ENCODE measurements at regions not wholly inside any gene's neighbourhood (a gene's known extent, or its start where the extent isn't known, plus 50 kb on each side); places are given as distances from the start of the nearest gene placed in this dataset.

DNA sequence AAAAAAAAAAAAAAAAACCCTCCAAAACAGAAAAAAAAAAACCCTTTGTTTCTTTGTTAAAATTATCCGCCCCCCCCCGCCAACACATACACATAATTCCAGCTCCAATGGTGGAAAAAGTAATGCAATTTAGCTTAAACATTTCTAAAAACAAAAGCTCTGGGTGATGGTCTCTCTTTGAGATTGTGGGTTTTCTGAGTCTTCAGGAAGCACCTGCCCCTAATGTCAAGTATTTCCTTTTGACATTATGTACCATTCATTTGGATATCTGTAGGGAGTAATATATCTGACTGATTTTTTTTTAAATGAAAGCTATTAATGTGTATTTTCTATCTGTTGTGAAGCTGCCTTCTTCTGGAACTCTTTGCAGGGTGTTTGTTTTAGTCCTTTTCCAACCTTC is 389.7 kb downstream of the TAF11L14 start:
- DNase-seq (ENCODE audit: extremely low read depth, low read depth): no peak
- no peak overlapping the region for H3K4me3 ChIP-seq (replicated peaks; ENCODE audit: low read depth, low read length)
- TF ChIP-seq, protein P1, sequence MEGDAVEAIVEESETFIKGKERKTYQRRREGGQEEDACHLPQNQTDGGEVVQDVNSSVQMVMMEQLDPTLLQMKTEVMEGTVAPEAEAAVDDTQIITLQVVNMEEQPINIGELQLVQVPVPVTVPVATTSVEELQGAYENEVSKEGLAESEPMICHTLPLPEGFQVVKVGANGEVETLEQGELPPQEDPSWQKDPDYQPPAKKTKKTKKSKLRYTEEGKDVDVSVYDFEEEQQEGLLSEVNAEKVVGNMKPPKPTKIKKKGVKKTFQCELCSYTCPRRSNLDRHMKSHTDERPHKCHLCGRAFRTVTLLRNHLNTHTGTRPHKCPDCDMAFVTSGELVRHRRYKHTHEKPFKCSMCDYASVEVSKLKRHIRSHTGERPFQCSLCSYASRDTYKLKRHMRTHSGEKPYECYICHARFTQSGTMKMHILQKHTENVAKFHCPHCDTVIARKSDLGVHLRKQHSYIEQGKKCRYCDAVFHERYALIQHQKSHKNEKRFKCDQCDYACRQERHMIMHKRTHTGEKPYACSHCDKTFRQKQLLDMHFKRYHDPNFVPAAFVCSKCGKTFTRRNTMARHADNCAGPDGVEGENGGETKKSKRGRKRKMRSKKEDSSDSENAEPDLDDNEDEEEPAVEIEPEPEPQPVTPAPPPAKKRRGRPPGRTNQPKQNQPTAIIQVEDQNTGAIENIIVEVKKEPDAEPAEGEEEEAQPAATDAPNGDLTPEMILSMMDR (IDR thresholded peaks at IDR 0.05; ENCODE audit: low read depth, low read length, missing control alignments): no peak

DNA sequence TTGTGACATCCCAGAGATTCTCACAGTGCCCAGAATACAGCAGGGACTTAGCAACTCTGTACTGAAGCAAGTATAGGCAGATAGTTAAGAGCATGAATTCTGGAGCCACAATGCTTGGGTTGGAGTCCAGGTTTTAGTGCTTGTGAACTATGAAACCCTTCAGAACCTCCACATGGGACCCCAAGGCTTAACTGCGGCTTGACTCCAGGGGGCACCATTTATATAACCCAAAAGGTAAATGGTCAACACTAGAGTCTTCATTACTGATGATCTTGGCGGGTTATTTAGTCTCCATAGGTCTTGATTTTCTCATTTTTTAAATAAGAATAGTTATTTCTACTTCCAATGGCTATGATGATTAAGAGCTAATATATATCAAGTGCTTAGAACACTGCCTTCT is 390.3 kb downstream of the TAF11L14 start:
- TF ChIP-seq, protein P1 (IDR thresholded peaks at IDR 0.05; ENCODE audit: low read depth, low read length, missing control alignments): no peak
- DNase-seq (ENCODE audit: extremely low read depth, low read depth): no peak
- no peak overlapping the region for H3K4me3 ChIP-seq (replicated peaks; ENCODE audit: low read depth, low read length)

DNA sequence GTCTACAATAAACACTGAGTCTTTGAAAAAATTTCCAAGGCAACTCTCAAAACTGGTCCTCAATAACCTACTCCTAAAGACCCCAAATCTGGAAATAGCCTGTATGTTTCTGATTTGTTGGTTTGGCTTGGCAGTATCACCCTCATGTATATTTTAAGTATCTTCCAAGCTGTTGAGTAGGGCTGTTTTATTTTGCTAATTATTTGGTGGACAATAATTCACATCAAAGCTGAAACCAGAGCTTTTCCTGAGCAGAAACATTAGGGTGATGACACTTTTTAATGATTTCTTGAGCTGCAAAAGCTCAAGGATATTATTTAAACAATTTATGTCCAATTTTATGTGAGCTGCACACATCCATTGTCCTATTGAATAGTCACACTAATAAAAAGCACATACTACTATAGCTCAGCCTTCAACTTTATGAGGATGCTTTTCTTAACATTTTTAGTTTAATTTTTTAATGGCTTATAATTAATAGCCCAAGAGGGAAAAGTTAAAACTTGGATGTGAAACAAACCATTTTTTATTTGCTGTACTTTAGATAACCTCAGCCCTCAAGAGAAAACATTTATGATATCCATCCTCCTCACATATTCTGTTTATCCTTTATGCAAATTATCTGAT is 393.1 kb downstream of the TAF11L14 start:
- DNase-seq (ENCODE audit: extremely low read depth, low read depth): no peak

DNA sequence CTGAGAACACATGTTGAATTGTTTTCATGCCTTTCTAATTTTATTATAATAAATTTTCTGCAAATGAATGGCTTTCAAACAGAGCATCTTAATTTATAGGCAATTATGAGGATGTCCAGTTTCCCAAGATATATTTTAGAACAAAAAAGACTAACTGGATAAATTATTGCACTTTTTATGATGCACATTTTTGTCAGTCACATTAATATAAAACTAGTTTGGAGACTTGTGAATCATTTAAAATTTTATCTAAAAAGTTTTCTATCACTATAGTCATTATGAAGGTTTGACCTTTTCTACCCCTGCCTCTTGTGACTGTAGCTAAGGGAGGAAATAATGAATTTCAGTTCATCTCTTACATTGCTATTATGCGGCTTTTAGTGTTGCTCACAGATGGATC is 393.8 kb downstream of the TAF11L14 start:
- TF ChIP-seq, protein P1 (IDR thresholded peaks at IDR 0.05; ENCODE audit: low read depth, low read length, missing control alignments): no peak
- DNase-seq (ENCODE audit: extremely low read depth, low read depth): no peak
- H3K4me3 ChIP-seq (replicated peaks; ENCODE audit: low read depth, low read length): no peak overlapping the region

More for the DNA sequence above, 393.1 kb downstream of the TAF11L14 start:
- TF ChIP-seq, protein P1 (IDR thresholded peaks at IDR 0.05; ENCODE audit: low read depth, low read length, missing control alignments): no peak
- no peak overlapping the region for H3K4me3 ChIP-seq (replicated peaks; ENCODE audit: low read depth, low read length)

DNA sequence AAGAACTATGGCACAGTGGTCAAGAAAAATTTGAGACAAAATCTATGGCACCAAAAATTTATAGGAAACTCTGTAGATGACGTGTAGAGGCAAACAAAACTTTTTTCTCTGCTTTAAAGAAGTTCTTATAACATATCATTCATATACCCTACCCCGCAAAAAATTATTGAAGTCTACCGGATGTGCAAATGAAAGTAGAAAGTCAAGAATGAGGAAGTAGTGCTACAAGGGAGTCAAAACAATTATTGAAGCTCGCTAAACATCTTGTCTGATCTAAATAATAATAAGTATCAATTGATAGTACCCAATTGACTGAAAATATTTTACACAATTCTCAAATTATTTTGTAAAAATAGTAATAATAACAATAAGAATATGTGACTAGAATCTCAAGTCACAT is 398.5 kb downstream of the TAF11L14 start:
- TF ChIP-seq, protein P1 (IDR thresholded peaks at IDR 0.05; ENCODE audit: low read depth, low read length, missing control alignments): no peak
- H3K4me3 ChIP-seq (replicated peaks; ENCODE audit: low read depth, low read length): no peak overlapping the region
- no peak for DNase-seq (ENCODE audit: extremely low read depth, low read depth)

DNA sequence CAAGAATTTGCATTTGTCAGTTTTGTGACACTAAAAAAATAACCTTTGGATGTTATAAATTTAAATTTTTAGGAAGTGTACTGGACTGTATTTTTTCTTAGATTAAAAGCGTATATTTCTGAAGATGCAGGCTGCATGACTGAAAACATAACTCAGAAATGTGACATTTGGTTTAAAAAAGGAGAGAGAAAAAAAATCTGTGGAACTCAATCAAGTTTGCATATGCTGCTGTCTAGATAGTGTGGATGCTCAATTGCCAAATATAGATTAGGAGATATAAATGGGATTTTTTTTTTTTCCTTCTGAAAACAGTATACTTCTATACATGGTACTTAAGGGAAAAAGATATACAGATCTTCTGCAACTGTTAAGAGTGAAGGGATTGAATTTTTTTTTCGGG is 402.3 kb downstream of the TAF11L14 start:
- TF ChIP-seq, protein P1 (IDR thresholded peaks at IDR 0.05; ENCODE audit: low read depth, low read length, missing control alignments): no peak
- no peak overlapping the region for H3K4me3 ChIP-seq (replicated peaks; ENCODE audit: low read depth, low read length)
- no peak for DNase-seq (ENCODE audit: extremely low read depth, low read depth)

DNA sequence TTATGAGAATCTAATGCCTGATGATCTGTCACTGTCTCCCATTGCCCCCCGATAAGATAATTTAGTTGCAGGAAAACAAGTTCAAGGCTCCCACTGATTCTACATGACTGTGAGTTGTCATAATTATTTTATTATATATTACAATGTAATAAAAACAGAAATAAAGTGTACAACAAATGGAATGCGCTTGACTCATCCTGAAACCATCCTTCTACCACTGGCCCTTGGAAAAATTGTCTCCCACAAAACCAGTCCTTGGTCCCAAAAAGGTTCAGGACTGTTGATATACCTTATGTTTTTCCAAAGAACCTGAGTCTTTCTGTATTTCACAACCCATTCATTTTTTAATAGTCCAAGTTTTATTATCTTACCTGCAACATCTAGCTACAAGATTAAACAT is 403.5 kb downstream of the TAF11L14 start:
- no peak for DNase-seq (ENCODE audit: extremely low read depth, low read depth)
- H3K4me3 ChIP-seq (replicated peaks; ENCODE audit: low read depth, low read length): no peak overlapping the region
- TF ChIP-seq, protein P1 (IDR thresholded peaks at IDR 0.05; ENCODE audit: low read depth, low read length, missing control alignments): no peak

Measured in HFF-Myc (cell line).